Muscle of back (tissue), 3 donors: ENCODE measurements at regions not wholly inside any gene's neighbourhood (a gene's known extent, or its start where the extent isn't known, plus 50 kb on each side); places are given as distances from the start of the nearest gene placed in this dataset.
"Not testable (repeated sequence)": the region's sequence is repeated elsewhere in the genome, so short reads cannot be mapped to it uniquely, and the experiment has no call there.

Experiments
- DNase-seq, 3 donors: peaks; one replicate each; pipeline versions ENCODE4 v3.0.0 to v3.0.0-alpha.2; 2013

DNA sequence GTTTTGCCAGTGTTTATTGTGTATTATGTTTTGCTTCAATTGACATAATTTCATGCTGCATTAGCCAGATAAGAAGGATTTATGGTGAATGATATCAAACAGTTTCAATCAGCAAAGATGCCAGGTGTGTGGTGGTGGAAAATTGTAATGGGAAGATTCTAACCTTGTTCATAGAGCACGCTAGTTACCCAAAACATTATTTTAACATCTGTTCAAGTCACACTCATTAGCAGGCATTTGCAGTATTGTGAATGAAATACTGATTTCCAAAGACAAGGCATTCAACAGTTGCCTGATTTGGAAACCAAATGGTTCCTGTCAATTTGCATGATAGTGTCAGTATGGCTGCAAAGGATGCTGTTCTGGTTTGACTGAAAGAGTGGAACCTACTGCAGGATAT, 129.7 kb downstream of the EPC1 start:
- no peak for DNase-seq

DNA sequence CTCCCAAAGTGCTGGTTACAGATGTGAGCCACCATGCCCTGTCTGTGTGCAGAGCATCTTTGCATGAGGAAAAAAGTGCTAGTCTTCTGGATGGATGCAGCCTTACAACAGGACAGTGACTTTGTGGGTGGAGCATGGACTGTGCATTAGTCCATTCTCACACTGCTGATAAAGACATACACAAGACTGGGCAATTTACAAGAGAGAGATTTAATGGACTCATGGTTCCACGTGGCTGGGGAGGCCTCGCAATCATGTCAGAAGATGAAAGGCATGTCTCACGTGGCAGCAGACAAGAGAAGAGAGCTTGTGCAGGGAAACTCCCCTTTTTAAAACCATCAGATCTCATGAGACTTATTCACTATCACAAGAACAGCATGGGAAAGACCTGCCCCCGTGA, 133.1 kb downstream of the EPC1 start:
- DNase-seq, result not testable (repeated sequence)

DNA sequence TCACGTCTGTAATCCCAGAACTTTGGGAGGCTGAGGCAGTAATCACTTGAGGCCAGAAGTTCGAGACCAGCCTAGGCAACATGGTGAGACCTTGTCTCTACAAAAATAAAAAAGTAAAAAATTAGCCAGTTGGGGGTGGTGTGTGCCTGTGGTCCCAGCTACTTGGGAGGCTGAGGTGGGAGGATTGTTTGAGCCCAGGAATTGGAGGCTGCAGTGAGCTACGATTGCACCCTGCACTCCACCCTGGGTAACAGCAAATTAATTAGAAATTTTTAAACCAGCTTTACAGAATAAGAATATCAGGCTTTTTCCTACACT, 136.0 kb downstream of the EPC1 start:
- no peak for DNase-seq

- peak in 1 of 3 donors; percentile 38 for DNase-seq
These were observed 136.5 kb downstream of the EPC1 start for GRCh38 chr10:32210306-32211045.

- DNase-seq, result not testable (repeated sequence)
These were observed 139.0 kb downstream of the EPC1 start for GRCh38 chr10:32208005-32208404.

DNA sequence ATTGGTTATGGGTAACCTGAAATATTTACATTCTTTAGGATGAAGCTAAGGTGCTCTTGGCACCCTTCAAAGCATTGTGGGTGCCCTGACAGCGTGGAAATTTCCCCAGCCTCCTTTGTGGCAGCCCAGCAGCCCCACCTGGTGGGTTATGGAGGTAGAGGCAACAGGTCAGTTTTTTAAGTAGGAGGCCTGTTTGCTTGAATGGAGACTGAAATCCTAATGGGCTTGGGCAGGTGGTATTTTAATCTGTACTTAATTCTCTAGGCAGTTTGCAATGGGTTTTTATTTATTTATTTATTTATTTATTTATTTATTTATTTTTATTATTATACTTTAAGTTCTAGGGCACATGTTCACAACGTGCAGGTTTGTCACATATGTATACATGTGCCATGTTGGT, 139.4 kb downstream of the EPC1 start:
- DNase-seq, result peak in 1 of 3 donors; percentile 20

DNA sequence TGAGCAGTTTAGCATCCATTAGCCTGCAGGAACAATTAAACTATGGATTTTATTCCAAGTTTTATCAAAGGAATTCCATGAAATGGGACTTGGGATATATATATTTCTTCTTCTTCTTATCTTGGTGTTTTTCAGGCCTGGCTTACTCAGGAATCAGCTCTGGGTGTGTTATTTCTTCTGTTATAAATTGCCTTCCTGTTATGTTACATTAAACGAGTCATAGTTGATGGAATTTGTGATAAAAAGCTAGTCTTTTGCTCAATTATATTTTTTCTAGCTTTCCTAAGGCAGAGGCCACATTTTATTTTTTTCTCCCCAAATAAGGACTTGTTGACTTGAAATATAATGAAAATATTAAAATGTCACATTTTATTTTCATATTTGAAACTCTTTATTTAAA, 141.3 kb downstream of the EPC1 start:
- DNase-seq, result no peak

- no peak for DNase-seq
These were observed 142.4 kb downstream of the EPC1 start for GRCh38 chr10:32204606-32205005.

DNA sequence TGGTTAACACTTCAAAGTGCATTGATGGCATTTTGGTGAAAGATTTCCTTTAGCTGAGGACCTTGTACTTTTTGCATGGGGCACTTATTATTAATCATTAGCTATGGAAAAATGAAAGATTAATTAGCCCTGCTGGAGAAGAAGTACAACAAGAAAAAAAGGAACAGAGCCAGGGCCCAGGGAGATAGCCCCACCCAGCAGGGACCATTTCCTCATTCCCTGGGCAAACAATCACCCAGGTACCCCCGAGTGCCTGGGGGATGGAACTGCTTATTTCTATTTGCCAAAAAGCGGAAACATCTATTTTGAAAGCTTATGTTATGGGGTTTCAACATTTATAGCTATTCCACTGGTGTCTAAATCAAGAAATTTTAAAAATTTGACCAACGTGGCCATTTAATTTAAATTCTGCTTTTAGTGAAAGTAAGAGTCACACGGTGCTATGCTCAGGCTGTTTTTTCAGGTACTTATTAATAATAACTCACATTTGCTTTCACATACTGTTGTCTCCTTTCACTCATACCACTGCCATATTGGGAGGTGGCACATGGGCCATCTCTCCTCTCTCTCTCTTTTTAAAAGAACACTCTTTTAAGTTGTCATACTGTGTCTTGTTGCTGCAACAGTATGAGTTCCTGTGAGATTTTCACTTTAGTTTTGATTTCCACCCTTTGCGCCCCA, 143.6 kb upstream of the KIF5B start:
- DNase-seq, result no peak

GRCh38 chr10:32197423-32197822, 141.2 kb upstream of the KIF5B start:
- DNase-seq, result no peak

GRCh38 chr10:32190890-32191491, 134.8 kb upstream of the KIF5B start:
- DNase-seq, result peak; percentile 34 to 81 (median 59)

DNA sequence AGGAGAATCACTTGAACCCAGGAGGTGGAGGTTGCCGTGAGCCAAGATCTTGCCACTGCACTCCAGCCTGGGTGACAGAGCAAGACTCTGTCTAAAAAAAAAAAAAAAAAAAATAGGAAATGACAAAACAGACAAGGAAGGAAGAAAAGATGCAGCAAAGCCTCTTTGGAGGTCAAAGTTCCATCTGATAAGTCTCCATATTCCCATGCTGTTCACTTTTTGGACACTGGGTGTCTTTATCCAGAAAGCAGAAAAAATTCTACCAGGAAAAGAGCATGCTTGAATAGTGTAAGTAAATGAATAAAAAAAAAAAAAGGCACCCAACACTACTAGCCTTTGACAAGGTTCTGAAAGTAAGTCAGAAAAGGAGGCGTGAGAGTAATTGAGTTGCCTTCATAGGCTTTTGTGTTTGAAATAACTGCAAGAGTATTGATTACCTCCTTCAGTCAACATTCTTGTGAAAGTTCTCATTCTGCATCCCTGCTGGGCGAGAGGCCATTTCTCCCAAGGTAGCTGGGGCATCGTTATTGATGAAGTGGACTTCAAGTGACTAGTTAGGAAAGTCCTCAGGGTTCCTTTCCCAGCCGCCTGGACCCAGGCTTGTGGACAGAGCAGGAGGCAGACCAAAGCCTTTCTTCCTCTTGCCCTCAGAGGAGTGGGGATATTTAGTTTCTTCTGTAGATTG, 133.3 kb upstream of the KIF5B start:
- DNase-seq, result peak in 1 of 3 donors; percentile 33

DNA sequence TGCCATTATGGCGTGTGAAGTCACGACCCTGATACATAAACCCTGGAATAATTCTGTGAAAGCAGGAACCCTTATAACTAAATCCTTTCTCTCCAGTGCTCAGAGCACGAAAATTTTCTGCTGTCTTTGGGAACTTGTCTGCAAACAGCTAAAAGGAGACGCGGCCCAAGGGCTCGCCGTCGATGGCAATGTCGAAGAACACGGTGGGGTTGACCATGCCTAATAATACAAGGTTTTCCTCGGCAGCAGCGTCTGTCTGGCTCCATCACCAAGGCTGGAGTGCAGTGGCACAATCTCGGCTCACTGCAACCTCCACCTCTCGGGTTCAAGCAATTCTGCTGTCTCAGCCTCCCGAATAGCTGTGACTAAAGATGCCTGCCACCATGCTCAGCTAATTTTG, 132.4 kb upstream of the KIF5B start:
- not testable (repeated sequence) for DNase-seq

DNA sequence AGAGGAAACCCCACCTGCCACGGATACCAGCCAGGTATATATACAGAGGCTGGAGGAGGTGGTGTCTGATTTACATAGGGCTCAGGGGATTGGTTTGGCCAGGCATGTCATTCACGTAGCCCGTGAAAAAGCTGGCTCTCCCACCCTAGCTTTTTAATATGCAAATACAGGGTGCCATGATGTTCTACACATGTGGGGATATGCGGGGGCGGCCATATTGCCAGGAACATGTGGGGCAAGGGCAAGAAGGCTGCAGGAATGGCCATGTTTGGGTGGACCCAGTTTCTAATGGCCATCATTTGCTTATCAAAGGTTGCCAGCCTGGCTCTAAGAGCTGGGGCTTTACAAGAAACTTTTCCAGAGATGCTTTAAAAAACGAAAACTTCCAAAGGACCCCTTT, 131.5 kb upstream of the KIF5B start:
- DNase-seq, result no peak

DNA sequence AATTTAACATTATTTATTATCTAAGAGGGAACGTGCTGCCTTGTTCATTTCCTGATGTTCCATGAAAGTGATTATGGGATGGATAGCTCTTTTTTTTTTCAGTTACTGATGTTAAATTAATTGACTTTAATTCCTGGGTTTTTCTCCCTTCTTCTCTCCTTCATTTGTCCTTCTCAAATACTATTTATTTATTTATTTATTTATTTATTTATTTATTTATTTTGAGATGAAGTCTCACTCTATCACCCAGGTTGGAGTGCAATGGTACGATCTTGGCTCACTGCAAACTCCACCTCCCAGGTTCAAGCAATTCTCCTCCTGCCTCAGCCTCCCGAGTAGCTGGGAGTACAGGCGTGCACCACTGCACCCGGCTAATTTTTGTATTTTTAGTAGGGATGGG, 127.4 kb upstream of the KIF5B start:
- DNase-seq, result not testable (repeated sequence)

- no peak for DNase-seq
These were observed 126.3 kb upstream of the KIF5B start for GRCh38 chr10:32182476-32182875.

DNA sequence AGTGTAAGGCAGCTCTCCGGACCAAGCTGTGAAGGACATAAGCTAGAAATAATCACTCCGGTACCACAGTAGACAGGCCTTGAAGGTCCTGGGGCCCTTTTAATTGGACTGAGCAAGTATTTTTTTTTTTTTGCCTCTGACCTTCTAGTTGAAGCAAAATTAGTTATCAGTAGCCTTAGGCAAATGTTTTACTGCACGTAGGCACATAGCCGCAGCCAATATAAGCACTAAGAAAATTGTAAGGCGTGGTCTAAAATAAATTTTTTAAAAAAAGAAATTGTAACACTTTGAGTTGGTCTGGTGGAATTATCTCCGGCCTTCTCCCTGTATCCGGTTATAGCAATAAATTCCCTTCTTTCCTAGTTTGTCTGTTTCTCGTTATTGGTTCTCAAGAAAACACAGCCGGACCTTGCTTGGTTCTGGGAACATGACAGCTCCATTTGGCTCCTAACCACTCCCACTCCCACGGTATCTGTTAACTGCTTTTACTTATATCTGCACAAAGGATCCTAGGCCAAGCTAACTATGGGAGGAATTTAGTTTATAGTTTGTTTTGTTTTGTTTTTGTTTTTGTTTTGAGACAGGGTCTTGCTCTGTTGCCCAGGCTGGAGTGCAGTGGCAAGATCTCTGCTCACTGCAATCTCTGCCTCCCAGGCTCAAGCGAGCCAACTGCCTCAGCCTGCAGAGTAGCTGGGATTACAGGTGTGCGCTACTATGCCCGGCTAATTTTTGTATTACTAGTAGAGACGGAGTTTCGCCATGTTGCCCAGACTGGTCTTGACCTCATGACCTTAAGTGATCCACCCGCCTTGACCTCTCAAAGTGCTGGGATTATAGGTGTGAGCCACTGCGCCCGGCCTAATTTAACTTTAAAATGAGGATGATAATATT, 124.4 kb upstream of the KIF5B start:
- no peak for DNase-seq

DNA sequence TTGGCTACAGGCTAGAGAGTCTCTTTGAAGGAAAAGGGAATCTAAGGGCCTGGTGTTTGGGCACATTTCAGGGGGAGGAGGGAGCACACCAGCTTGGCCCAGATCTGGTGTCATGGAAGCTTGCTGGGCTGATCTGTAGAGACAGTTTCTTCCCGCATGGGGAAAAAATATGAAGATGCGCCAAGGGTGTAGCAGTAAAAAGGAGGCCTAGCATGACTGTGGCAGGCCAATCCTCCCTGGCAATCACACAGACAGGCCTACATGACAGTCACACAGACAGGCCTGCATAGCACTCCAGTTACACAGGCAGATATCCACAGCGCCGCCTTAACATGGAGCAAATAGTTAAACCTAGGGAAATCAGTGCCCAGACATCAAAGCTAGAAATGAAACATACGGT, 123.6 kb upstream of the KIF5B start:
- no peak for DNase-seq

DNA sequence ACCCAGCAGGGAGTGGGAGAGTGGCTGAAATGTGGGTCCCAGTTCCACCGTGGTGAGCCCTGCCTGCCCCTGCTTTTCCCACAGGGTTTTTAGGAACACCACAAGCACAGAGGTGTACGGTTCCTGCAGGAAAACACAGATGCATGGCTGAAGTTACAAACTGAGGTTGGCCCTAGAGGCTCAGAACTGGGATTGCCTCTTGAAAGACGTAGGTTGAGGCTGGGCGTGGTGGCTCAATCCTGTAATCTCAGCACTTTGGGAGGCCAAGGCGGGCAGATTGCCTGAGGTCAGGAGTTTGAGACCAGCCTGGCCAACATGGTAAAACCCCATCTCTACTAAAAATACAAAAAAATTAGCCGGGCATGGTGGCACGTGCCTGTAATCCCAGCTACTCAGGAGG, 121.4 kb upstream of the KIF5B start:
- DNase-seq, result not testable (repeated sequence)

GRCh38 chr10:32175629-32176028, 119.4 kb upstream of the KIF5B start:
- DNase-seq, result no peak

DNA sequence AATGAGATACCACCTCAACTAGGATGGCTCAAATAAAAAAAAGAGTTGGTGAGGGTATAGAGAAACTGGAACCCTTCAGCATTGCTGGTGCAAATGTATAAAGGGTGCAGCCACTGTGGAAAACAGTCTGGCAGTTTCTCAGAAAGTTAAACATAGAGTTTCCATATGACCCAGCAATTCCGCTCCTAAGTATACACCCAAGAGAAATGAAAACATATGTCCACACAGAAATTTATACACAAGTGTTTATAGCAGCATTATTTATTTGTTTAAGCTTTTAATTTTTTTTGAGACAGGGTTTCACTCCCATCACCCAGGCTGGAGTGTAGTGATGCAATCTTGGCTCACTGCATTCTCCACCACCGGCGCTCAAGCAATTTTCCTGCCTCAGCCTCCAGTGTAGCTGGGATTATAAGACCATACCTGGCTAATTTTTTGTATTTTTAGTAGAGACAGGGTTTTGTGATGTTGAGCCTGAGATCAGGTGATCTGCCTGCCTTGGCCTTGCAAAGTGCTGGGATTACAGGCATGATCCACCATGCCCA, 118.2 kb upstream of the KIF5B start:
- no peak for DNase-seq
